HCT116 (cell line): ENCODE measurements at regions not wholly inside any gene's neighbourhood (a gene's known extent, or its start where the extent isn't known, plus 50 kb on each side); places are given as distances from the start of the nearest gene placed in this dataset.

Source experiments
- ATAC-seq: fragments of 200-7000 bp; cut with Tn5 transposase; 2 replicates; pipeline ENCODE4 v1.9.1; 2020; ENCODE audit warnings: mild to moderate bottlenecking, moderate library complexity
- BruUV-seq: library from RNA; stranded (reverse); fragments of 400-500 nt; replicated peaks from 2 replicates; lab custom pipeline; 2021; lab: Mats Ljungman, UMichigan
- CTCF ChIA-PET: fragments of 300-600 bp; sonication (Branson Sonifier 250); formaldehyde crosslinking; loops from one replicate; lab custom pipeline; 2021; ENCODE audit warnings: antibody characterized with exemption; lab: Charles Lee
- POLR2A ChIA-PET: fragments of 300-600, 350-600 bp; sonication (Branson Sonifier 250); formaldehyde crosslinking; loops from one replicate; lab custom pipeline; 2021; ENCODE audit warnings: antibody characterized with exemption; lab: Charles Lee
- RAD21 ChIA-PET, 2 experiments: fragments of 300-600 bp; sonication (Branson Sonifier 250); formaldehyde crosslinking; loops; one replicate each; lab custom pipeline; 2023; ENCODE audit warnings: low total read pairs in 2 of 2; ENCODE audit not compliant: uncharacterized antibody in 2 of 2, unreplicated experiment in 2 of 2, low non-redundant PET in 1 of 2; lab: Charles Lee
- DNase-seq: peaks from one replicate; pipeline ENCODE4 v3.0.0-alpha.2; 2010; ENCODE audit warnings: low read depth, low spot score
- H2AFZ ChIP-seq: fragments of 200-600 bp; shearing (Covaris generic), sonication (generic); 2 replicates; pipeline ENCODE4 v1.6.1; 2017; ENCODE audit warnings: low read depth, mixed run types, mixed read lengths, antibody characterized with exemption, low read length; ENCODE audit not compliant: poor library complexity, severe bottlenecking
- H3K27ac ChIP-seq: 2 replicates; pipeline ENCODE4 v1.5.1; 2012; ENCODE audit warnings: low read depth, low read length
- H3K27me3 ChIP-seq: fragments of 200-600 bp; sonication (generic); 2 replicates; pipeline ENCODE4 v1.6.1; 2016; ENCODE audit warnings: mixed run types, low read length, mixed read lengths; ENCODE audit not compliant: insufficient read depth
- H3K36me3 ChIP-seq, 2 experiments: fragments of 200-500 bp in 1 of 2; fragments of 200-600 bp in 1 of 2; sonication (Bioruptor generic) in 1 of 2; sonication (generic) in 1 of 2; 2 replicates each; pipeline versions ENCODE4 v1.5.1 to v1.6.1; 2014 to 2016; ENCODE audit warnings: low read length in 2 of 2, inconsistent platforms in 1 of 2, mixed read lengths in 1 of 2, mixed run types in 1 of 2; ENCODE audit not compliant: insufficient read depth in 2 of 2, control insufficient read depth in 1 of 2
- H3K4me1 ChIP-seq, 2 experiments: fragments of 200-600 bp in 1 of 2; sonication (generic) in 1 of 2; 2 replicates each; pipeline versions ENCODE4 v1.5.1 to v1.6.1; 2012 to 2017; ENCODE audit warnings: low read length in 2 of 2, inconsistent platforms in 1 of 2, mild to moderate bottlenecking in 1 of 2, mixed read lengths in 1 of 2, mixed run types in 1 of 2, moderate library complexity in 1 of 2; ENCODE audit not compliant: insufficient read depth in 2 of 2, control insufficient read depth in 1 of 2
- H3K4me2 ChIP-seq: fragments of 200-600 bp; sonication (generic); 2 replicates; pipeline ENCODE4 v1.6.1; 2017; ENCODE audit warnings: mixed run types, low read length, mixed read lengths
- H3K4me3 ChIP-seq, 2 experiments: fragments of 200-600 bp in 1 of 2; sonication (generic) in 1 of 2; replicated peaks in 1 of 2; 2 replicates each; pipeline ENCODE4 v1.5.1; 2011 to 2016; ENCODE audit warnings: low read length in 2 of 2, control low read depth in 1 of 2, low read depth in 1 of 2, mild to moderate bottlenecking in 1 of 2, mixed read lengths in 1 of 2, mixed run types in 1 of 2
- H3K79me2 ChIP-seq: fragments of 200-600 bp; sonication (generic); 2 replicates; pipeline ENCODE4 v1.6.1; 2017; ENCODE audit warnings: mild to moderate bottlenecking, mixed run types, low read length, moderate library complexity, mixed read lengths; ENCODE audit not compliant: insufficient read depth
- H3K9ac ChIP-seq: fragments of 200-600 bp; sonication (generic); 2 replicates; pipeline ENCODE4 v1.6.1; 2016; ENCODE audit warnings: low read length, mixed read lengths
- H3K9me2 ChIP-seq: fragments of 200-600 bp; sonication (generic), shearing (Covaris generic); 2 replicates; pipeline ENCODE4 v1.6.1; 2017; ENCODE audit warnings: mixed run types, mild to moderate bottlenecking, moderate library complexity; ENCODE audit not compliant: insufficient read depth
- H3K9me3 ChIP-seq, 2 experiments: fragments of 200-500 bp in 1 of 2; fragments of 200-600 bp in 1 of 2; sonication (Bioruptor generic) in 1 of 2; sonication (generic) in 1 of 2; 2 replicates each; pipeline ENCODE4 v1.6.1; 2014 to 2017; ENCODE audit warnings: low read length in 2 of 2, mixed read lengths in 2 of 2, inconsistent platforms in 1 of 2, low read depth in 1 of 2, mild to moderate bottlenecking in 1 of 2, mixed run types in 1 of 2, moderate library complexity in 1 of 2; ENCODE audit not compliant: control insufficient read depth in 1 of 2, insufficient read depth in 1 of 2
- H4K20me1 ChIP-seq: fragments of 200-600 bp; sonication (generic), shearing (Covaris generic); 2 replicates; pipeline ENCODE4 v1.6.1; 2017; ENCODE audit warnings: mixed run types, mild to moderate bottlenecking, moderate library complexity; ENCODE audit not compliant: insufficient read depth
- ATF3 ChIP-seq: IDR thresholded peaks from 2 replicates; pipeline ENCODE4 v1.6.1; 2012
- CBX3 ChIP-seq: IDR thresholded peaks from 2 replicates; pipeline ENCODE4 v1.6.1; 2012; ENCODE audit warnings: low read depth
- CTCF ChIP-seq, 3 experiments: fragments of 200-600 bp in 1 of 3; sonication (generic) in 1 of 3; IDR thresholded peaks in 2 of 3; conservative IDR thresholded peaks in 1 of 3; 2 replicates each; pipeline ENCODE4 v1.5.1; 2012 to 2017; ENCODE audit warnings: low read depth in 2 of 3, low read length in 2 of 3, antibody characterized with exemption in 1 of 3, borderline replicate concordance in 1 of 3, control low read depth in 1 of 3, mild to moderate bottlenecking in 1 of 3, mixed read lengths in 1 of 3, mixed run types in 1 of 3, moderate library complexity in 1 of 3; ENCODE audit not compliant: insufficient read depth in 1 of 3
- EZH2 ChIP-seq: fragments of 200-600 bp; sonication (generic); IDR thresholded peaks from 2 replicates; pipeline ENCODE4 v1.6.1; 2017; ENCODE audit warnings: antibody characterized with exemption, mixed run types
- EZH2phosphoT487 ChIP-seq: fragments of 200-600 bp; IDR thresholded peaks from 2 replicates; pipeline ENCODE4 v1.6.1; 2018; ENCODE audit warnings: antibody characterized with exemption, borderline replicate concordance
- FOSL1 ChIP-seq: IDR thresholded peaks from 2 replicates; pipeline ENCODE4 v1.6.1; 2012; ENCODE audit warnings: low read depth
- JUND ChIP-seq: IDR thresholded peaks from 2 replicates; pipeline ENCODE4 v1.6.1; 2012
- MAX ChIP-seq: IDR thresholded peaks from 2 replicates; pipeline ENCODE4 v1.6.1; 2012
- POLR2A ChIP-seq: IDR thresholded peaks from 2 replicates; pipeline ENCODE4 v1.7.0; 2011; ENCODE audit warnings: borderline replicate concordance; ENCODE audit not compliant: insufficient read depth, insufficient read length; ENCODE audit errors: extremely low read depth
- POLR2AphosphoS5 ChIP-seq: IDR thresholded peaks from 2 replicates; pipeline ENCODE4 v1.6.1; 2011; ENCODE audit warnings: mild to moderate bottlenecking, low read depth, low read length, moderate library complexity
- SIN3A ChIP-seq: IDR thresholded peaks from 2 replicates; pipeline ENCODE4 v1.6.1; 2012; ENCODE audit warnings: low read depth
- SP1 ChIP-seq: IDR thresholded peaks from 2 replicates; pipeline ENCODE4 v1.6.1; 2012; ENCODE audit warnings: low read depth
- SRF ChIP-seq: IDR thresholded peaks from 2 replicates; pipeline ENCODE4 v1.6.1; 2012; ENCODE audit warnings: low read depth
- YY1 ChIP-seq: IDR thresholded peaks from 2 replicates; pipeline ENCODE4 v1.6.1; 2011; ENCODE audit warnings: low read length, low read depth, moderate library complexity, mild to moderate bottlenecking; ENCODE audit not compliant: insufficient replicate concordance; ENCODE audit errors: extremely low read depth
- ZBTB33 ChIP-seq: IDR thresholded peaks from 2 replicates; pipeline ENCODE4 v1.6.1; 2011; ENCODE audit warnings: mild to moderate bottlenecking, low read length, moderate library complexity; ENCODE audit not compliant: insufficient replicate concordance; ENCODE audit errors: extremely low read depth
- ZFX ChIP-seq: fragments of 450-650 bp; IDR thresholded peaks from 2 replicates; pipeline ENCODE4 v1.6.1; 2017
- ZNF274 ChIP-seq: fragments of 200-500 bp; sonication (Bioruptor generic); IDR thresholded peaks from 2 replicates; pipeline ENCODE4 v1.6.1; 2014; ENCODE audit warnings: mild to moderate bottlenecking, low read depth, low read length, inconsistent platforms
- intact Hi-C: fragments of 100-400 bp; cut with micrococcal nuclease; formaldehyde crosslinking; loops from 2 replicates; pipeline ENCODE4 v1.10.0; 2022

GRCh38 chr10:65149878-65150277 lies 1628.7 kb downstream of the REEP3 start:
- ATAC-seq (no peak), DNase-seq (no peak)
- ChIA-PET CTCF (no interaction called here), RAD21 (no interaction called here), POLR2A (no interaction called here)
- no peaks in the 10 kb centered on the region for H3K79me2 ChIP-seq
- no peaks in the 10 kb centered on the region for H3K36me3 ChIP-seq
- TF ChIP-seq ZNF274 = no peak
- no peak for TF ChIP-seq EZH2
- no peak for TF ChIP-seq POLR2AphosphoS5
- no peak for TF ChIP-seq FOSL1
- no peak overlapping the region for H3K4me2 ChIP-seq
- no peak overlapping the region for H2AFZ ChIP-seq
- no peaks in the 10 kb centered on the region; the same call in 1 of the 2 replicates for H3K9me2 ChIP-seq
- no peak overlapping the region for H3K9ac ChIP-seq
- H3K4me3 ChIP-seq = no peak overlapping the region
- H3K4me1 ChIP-seq = no peaks in the 10 kb centered on the region
- no peak overlapping the region for H3K27ac ChIP-seq
- BruUV-seq = no TSS peak
- H3K9me3 ChIP-seq = no peaks in the 10 kb centered on the region
- no peaks in the 10 kb centered on the region; the same call in 1 of the 2 replicates for H4K20me1 ChIP-seq
- intact Hi-C loops = no loop called here
- no peaks in the 10 kb centered on the region for H3K27me3 ChIP-seq

- Histone ChIP-seq H3K36me3 (no peaks in the 10 kb centered on the region), H3K79me2 (no peaks in the 10 kb centered on the region), H3K4me2 (no peak overlapping the region), H3K4me3 (no peak overlapping the region), H2AFZ (no peak overlapping the region), H3K27ac (no peak overlapping the region), H3K9me3 (no peaks in the 10 kb centered on the region), H3K27me3 (no peaks in the 10 kb centered on the region), H3K4me1 (no peaks in the 10 kb centered on the region), H4K20me1 (no peaks in the 10 kb centered on the region), H3K9me2 (no peaks in the 10 kb centered on the region), H3K9ac (no peak overlapping the region)
- no peak for DNase-seq
- intact Hi-C loops = no loop called here
- POLR2A ChIA-PET = no interaction called here
- CTCF ChIA-PET = no interaction called here
- no peak for ATAC-seq
- RAD21 ChIA-PET = no interaction called here
- BruUV-seq = no TSS peak
- no peak for TF ChIP-seq POLR2A
- TF ChIP-seq MAX = no peak
- no peak for TF ChIP-seq POLR2AphosphoS5
- no peak for TF ChIP-seq JUND
- no peak for TF ChIP-seq SIN3A
- no peak for TF ChIP-seq ATF3
- no peak for TF ChIP-seq SRF
- TF ChIP-seq EZH2phosphoT487 = no peak
- no peak for TF ChIP-seq ZNF274
- no peak for TF ChIP-seq CTCF (IDR thresholded peaks at IDR 0.05 in 2 of 3, conservative IDR thresholded peaks at IDR 0.05 in 1 of 3; ENCODE audit: borderline replicate concordance in 1 of 3, insufficient read depth in 1 of 3, low read depth in 2 of 3, low read length in 2 of 3)
- TF ChIP-seq ZBTB33 = no peak
- no peak for TF ChIP-seq EZH2
- no peak for TF ChIP-seq SP1
- TF ChIP-seq ZFX = no peak
- TF ChIP-seq FOSL1 = no peak
- TF ChIP-seq YY1 = no peak
- TF ChIP-seq CBX3 = no peak
Measured at GRCh38 chr10:65166272-65166671, 1645.1 kb downstream of the REEP3 start.
